ENCODE measurements at regions not wholly inside any gene's neighbourhood (a gene's known extent, or its start where the extent isn't known, plus 50 kb on each side); places are given as distances from the start of the nearest gene placed in this dataset.
"Not testable (repeated sequence)": the region's sequence is repeated elsewhere in the genome, so short reads cannot be mapped to it uniquely, and the experiment has no call there.

- no peak for DNase-seq
These were observed 3031.0 kb upstream of the TEKT4 start for GRCh38 chr2:91839904-91840868.

GRCh38 chr2:91842264-91842663, 3029.0 kb upstream of the TEKT4 start:
- not testable (repeated sequence) for DNase-seq

DNA sequence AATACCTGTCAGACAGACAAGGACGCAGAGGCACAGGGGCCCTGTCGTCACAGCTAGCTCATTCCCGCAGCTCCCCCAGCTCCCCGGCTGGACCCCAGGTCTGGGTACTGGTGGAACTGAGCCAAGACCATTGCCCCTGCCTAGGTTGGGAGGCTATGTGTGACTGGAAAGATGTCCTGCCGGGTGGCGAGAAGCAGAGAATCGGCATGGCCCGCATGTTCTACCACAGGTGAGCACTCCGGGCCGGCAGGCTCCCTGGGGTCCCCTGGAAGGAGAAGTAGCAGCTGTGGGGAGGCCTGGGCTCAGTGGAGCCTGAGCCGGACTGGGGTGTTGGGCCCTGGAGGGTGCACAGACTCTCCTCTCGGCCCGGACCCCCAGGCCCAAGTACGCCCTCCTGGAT, 3028.3 kb upstream of the TEKT4 start:
- DNase-seq, result not testable (repeated sequence)

GRCh38 chr2:91843723-91844450, 3027.3 kb upstream of the TEKT4 start:
- not testable (repeated sequence) for DNase-seq

- not testable (repeated sequence) for DNase-seq
These were observed 3026.8 kb upstream of the TEKT4 start for GRCh38 chr2:91844451-91844825.

GRCh38 chr2:91846388-91846787, 3024.8 kb upstream of the TEKT4 start:
- DNase-seq, result not testable (repeated sequence)

GRCh38 chr2:91851689-91852420, 3019.4 kb upstream of the TEKT4 start:
- DNase-seq, result not testable (repeated sequence)

- not testable (repeated sequence) for DNase-seq
These were observed 3014.3 kb upstream of the TEKT4 start for GRCh38 chr2:91856971-91857370.

GRCh38 chr2:91857711-91858110, 3013.5 kb upstream of the TEKT4 start:
- DNase-seq, result not testable (repeated sequence)

- DNase-seq, result not testable (repeated sequence)
These were observed 2999.5 kb upstream of the TEKT4 start for GRCh38 chr2:91871716-91872115.

DNA sequence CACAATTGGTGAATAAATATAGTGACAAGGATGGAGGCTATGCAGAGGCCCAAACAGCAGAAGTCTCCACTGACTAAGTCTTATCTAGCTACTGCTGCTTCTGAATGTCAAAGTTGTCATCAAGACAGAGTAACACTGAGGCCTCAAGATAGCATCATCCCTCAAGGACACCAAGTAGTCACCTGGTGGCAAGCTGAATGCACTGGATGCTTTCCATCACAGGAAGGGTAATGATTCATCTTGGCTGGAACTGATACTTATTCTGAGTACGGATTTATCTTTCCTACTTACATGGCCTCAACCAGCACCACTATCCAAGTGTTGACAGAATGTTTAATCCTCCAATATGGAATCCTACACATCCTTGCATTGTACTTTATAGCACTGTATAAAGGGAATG, 2997.8 kb upstream of the TEKT4 start:
- not testable (repeated sequence) for DNase-seq

DNA sequence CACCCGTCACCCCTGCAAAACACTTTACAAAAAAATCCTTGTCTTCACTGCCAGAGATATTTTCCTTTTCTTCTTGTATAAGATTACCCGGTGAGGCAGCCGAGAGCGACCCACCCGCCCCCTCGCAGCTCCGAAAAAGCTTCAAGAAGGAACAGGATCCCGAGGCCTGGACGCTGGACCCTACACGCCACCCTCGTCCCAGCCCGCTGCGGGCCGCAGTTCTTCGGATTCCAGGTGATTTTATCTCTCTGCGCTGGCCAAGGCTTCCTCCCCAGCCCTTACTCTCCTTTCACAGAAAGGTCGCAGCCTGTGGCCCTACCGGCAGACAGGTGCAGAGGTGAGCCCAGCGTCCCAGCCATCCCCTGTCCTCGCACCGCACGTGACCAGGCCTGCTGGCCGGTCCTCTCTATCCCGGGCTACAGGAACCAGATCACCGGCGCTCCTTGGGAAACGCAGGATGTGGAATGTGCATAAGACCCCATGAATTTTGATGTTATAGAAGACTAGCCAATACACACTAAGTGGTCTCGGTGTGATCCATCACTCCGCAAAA, 2993.5 kb upstream of the TEKT4 start:
- not testable (repeated sequence) for DNase-seq

- DNase-seq, result not testable (repeated sequence)
These were observed 2976.1 kb upstream of the TEKT4 start for GRCh38 chr2:91895091-91895490.

GRCh38 chr2:91917602-91918001, 2953.6 kb upstream of the TEKT4 start:
- not testable (repeated sequence) for DNase-seq

All from CD4-positive, alpha-beta T cell treated with Interleukin-12 subunit alpha and Interleukin-12 subunit beta, for 1 hour (primary cell).